Upper lobe of left lung (tissue), 4 donors: ENCODE measurements at regions not wholly inside any gene's neighbourhood (a gene's known extent, or its start where the extent isn't known, plus 50 kb on each side); places are given as distances from the start of the nearest gene placed in this dataset.

ENCODE experiments used
- CTCF ChIP-seq, 6 experiments: fragments of 450-650 bp in 4 of 6; fragments of 200-600 bp in 2 of 6; sonication (generic) in 2 of 6; IDR thresholded peaks; one replicate each; pipeline ENCODE4 v1.5.1; 2016 to 2019; ENCODE audit warnings: antibody characterized with exemption in 6 of 6
- POLR2A ChIP-seq, 4 donors: fragments of 450-650 bp; IDR thresholded peaks; one replicate each; pipeline ENCODE4 v1.5.1; 2016 to 2017; ENCODE audit warnings: antibody characterized with exemption in 4 of 4, mild to moderate bottlenecking in 2 of 4

GRCh38 chr20:6993511-6993910, 226.0 kb downstream of the BMP2 start:
- TF ChIP-seq CTCF (IDR thresholded peaks at IDR 0.05): no peak
- no peak for TF ChIP-seq POLR2A (IDR thresholded peaks at IDR 0.05)
